ENCODE measurements at regions not wholly inside any gene's neighbourhood (a gene's known extent, or its start where the extent isn't known, plus 50 kb on each side); places are given as distances from the start of the nearest gene placed in this dataset.
"Not testable (repeated sequence)": the region's sequence is repeated elsewhere in the genome, so short reads cannot be mapped to it uniquely, and the experiment has no call there.

GRCh38 chr3:81816473-81817250 is 55.2 kb upstream of the GBE1 start:
- Histone ChIP-seq H3K9ac (ENCODE audit: low read length) (no peak overlapping the region), H3K4me3 (ENCODE audit: low read length) (no peak overlapping the region), H3K27ac (ENCODE audit: low read depth, low read length) (no peak overlapping the region), H3K27me3 (ENCODE audit: control insufficient read depth, insufficient read depth, low read length) (no peaks in the 10 kb centered on the region), H3K4me1 (ENCODE audit: control insufficient read depth, insufficient read depth, low read length) (no peaks in the 10 kb centered on the region), H3K36me3 (ENCODE audit: control insufficient read depth, insufficient read depth, low read length) (no peaks in the 10 kb centered on the region)

DNA sequence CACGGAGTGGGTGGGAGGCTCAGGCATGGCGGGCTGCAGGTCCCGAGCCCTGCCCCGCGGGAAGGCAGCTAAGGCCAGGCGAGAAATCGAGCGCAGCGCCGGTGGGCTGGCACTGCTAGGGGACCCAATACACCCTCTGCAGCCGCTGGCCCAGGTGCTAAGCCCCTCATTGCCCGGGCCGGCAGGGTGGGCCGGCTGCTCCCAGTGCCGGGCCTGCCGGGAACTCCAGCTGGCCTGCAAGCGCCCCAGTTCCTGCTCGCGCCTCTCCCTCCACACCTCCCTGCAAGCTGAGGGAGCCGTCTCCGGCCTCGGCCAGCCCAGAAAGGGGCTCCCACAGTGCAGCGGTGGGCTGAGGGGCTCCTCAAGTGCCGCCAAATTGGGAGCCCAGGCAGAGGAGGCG is 50.7 kb upstream of the GBE1 start:
- H3K9ac ChIP-seq (ENCODE audit: low read length); H3K27me3 ChIP-seq (ENCODE audit: control insufficient read depth, insufficient read depth, low read length); H3K36me3 ChIP-seq (ENCODE audit: control insufficient read depth, insufficient read depth, low read length); H3K4me3 ChIP-seq (ENCODE audit: low read length); H3K4me1 ChIP-seq (ENCODE audit: control insufficient read depth, insufficient read depth, low read length); H3K27ac ChIP-seq (ENCODE audit: low read depth, low read length): not testable (repeated sequence)
